ENCODE measurements at regions not wholly inside any gene's neighbourhood (a gene's known extent, or its start where the extent isn't known, plus 50 kb on each side); places are given as distances from the start of the nearest gene placed in this dataset.

- TF ChIP-seq EP300 (IDR thresholded peaks at IDR 0.05) = no peak
- TF ChIP-seq POLR2A (IDR thresholded peaks at IDR 0.05) = no peak
Measured at GRCh38 chr21:43362915-43363314, 64.0 kb downstream of the SIK1 start.
